Sigmoid colon (tissue), 6 donors: ENCODE measurements at regions not wholly inside any gene's neighbourhood (a gene's known extent, or its start where the extent isn't known, plus 50 kb on each side); places are given as distances from the start of the nearest gene placed in this dataset.

ENCODE experiments used
- DNase-seq: peaks from one replicate; pipeline ENCODE4 v3.0.0-alpha.2; 2019
- H3K27ac ChIP-seq, 4 donors: fragments of 200-600 bp; sonication (generic); one replicate each; pipeline ENCODE4 v1.5.1; 2016 to 2019; ENCODE audit warnings: mild to moderate bottlenecking in 1 of 4
- H3K27me3 ChIP-seq, 3 donors: fragments of 200-600 bp; sonication (generic); one replicate each; pipeline ENCODE4 v1.5.1; 2019; ENCODE audit warnings: mild to moderate bottlenecking in 1 of 3
- H3K36me3 ChIP-seq, 4 donors: fragments of 200-600 bp; sonication (generic); one replicate each; pipeline ENCODE4 v1.5.1; 2016 to 2019
- H3K4me1 ChIP-seq, 4 donors: fragments of 200-600 bp; sonication (generic); one replicate each; pipeline ENCODE4 v1.5.1; 2017 to 2019
- H3K4me3 ChIP-seq, 4 donors: fragments of 200-600 bp; sonication (generic); one replicate each; pipeline ENCODE4 v1.5.1; 2017 to 2019; ENCODE audit warnings: mild to moderate bottlenecking in 2 of 4, moderate library complexity in 1 of 4
- H3K9me3 ChIP-seq, 4 donors: fragments of 200-600 bp in 3 of 4; sonication (generic) in 3 of 4; one replicate each; pipeline versions ENCODE4 v1.5.1 to v1.6.1; 2013 to 2019
- CTCF ChIP-seq, 4 experiments: fragments of 450-650 bp in 3 of 4; fragments of 200-600 bp in 1 of 4; IDR thresholded peaks; one replicate each; pipeline ENCODE4 v1.5.1; 2016 to 2019; ENCODE audit warnings: antibody characterized with exemption in 4 of 4, mild to moderate bottlenecking in 3 of 4, moderate library complexity in 2 of 4
- EP300 ChIP-seq, 4 donors: sonication (generic); formaldehyde crosslinking; IDR thresholded peaks; one replicate each; pipeline ENCODE4 v1.6.1; 2017; ENCODE audit warnings: antibody characterized with exemption in 4 of 4
- POLR2A ChIP-seq, 2 donors: fragments of 450-650 bp; IDR thresholded peaks; one replicate each; pipeline ENCODE4 v1.6.1; 2016; ENCODE audit warnings: antibody characterized with exemption in 2 of 2, mild to moderate bottlenecking in 2 of 2, moderate library complexity in 2 of 2
- POLR2AphosphoS5 ChIP-seq, 4 donors: sonication (generic); formaldehyde crosslinking; IDR thresholded peaks; one replicate each; pipeline ENCODE4 v1.6.1; 2017; ENCODE audit warnings: antibody characterized with exemption in 4 of 4
- WGBS, 2 donors: extraction: QIAGEN DNeasy Blood & Tissue Kit; methylation state at CpG; one replicate each; pipeline ENCODE4 v1.1.7; 2013; 5-methylcytosine and 5-hydroxymethylcytosine counted together
- intact Hi-C: fragments of 100-400 bp; cut with DNase I; formaldehyde crosslinking; loops from one replicate; pipeline ENCODE4 v1.15.1; 2023
- donor health status: healthy with polysubstance abuse.
- donor health status: healthy.

- intact Hi-C loops = no loop called here
- Histone ChIP-seq H3K4me3 (no peak overlapping the region), H3K9me3 (no peaks in the 10 kb centered on the region), H3K27ac (no peak overlapping the region), H3K36me3 (no peaks in the 10 kb centered on the region), H3K4me1 (no peaks in the 10 kb centered on the region), H3K27me3 (no peaks in the 10 kb centered on the region)
- DNase-seq = no peak
- no peak for TF ChIP-seq POLR2A (IDR thresholded peaks at IDR 0.05)
- TF ChIP-seq CTCF (IDR thresholded peaks at IDR 0.05) = no peak
- no peak for TF ChIP-seq POLR2AphosphoS5 (IDR thresholded peaks at IDR 0.05)
- no peak for TF ChIP-seq EP300 (IDR thresholded peaks at IDR 0.05)
Observed at GRCh38 chr20:59428006-59428405, 127.6 kb downstream of the EDN3 start.

GRCh38 chr20:59428441-59429205 is 128.2 kb downstream of the EDN3 start:
- Histone ChIP-seq H3K9me3 (no peaks in the 10 kb centered on the region), H3K36me3 (no peaks in the 10 kb centered on the region), H3K4me1 (no peaks in the 10 kb centered on the region), H3K27ac (no peak overlapping the region), H3K27me3 (no peaks in the 10 kb centered on the region), H3K4me3 (no peak overlapping the region)
- intact Hi-C loops = no loop called here
- WGBS, 2 donors = 84 to 91% methylated on average over 13 of the region's 13 CpGs
- no peak for DNase-seq
- TF ChIP-seq EP300 (IDR thresholded peaks at IDR 0.05) (no peak), POLR2A (IDR thresholded peaks at IDR 0.05) (no peak), POLR2AphosphoS5 (IDR thresholded peaks at IDR 0.05) (no peak), CTCF (IDR thresholded peaks at IDR 0.05) (no peak)

- no peaks in the 10 kb centered on the region for H3K27me3 ChIP-seq
- no peaks in the 10 kb centered on the region for H3K9me3 ChIP-seq
- no peak overlapping the region for H3K4me3 ChIP-seq
- WGBS, 2 donors = 68 to 72% methylated on average over 9 of the region's 9 CpGs
- H3K4me1 ChIP-seq = no peaks in the 10 kb centered on the region
- DNase-seq = no peak
- intact Hi-C loops = no loop called here
- no peak overlapping the region for H3K27ac ChIP-seq
- H3K36me3 ChIP-seq = no peaks in the 10 kb centered on the region
- TF ChIP-seq CTCF (IDR thresholded peaks at IDR 0.05) (no peak), POLR2AphosphoS5 (IDR thresholded peaks at IDR 0.05) (no peak), EP300 (IDR thresholded peaks at IDR 0.05) (no peak), POLR2A (IDR thresholded peaks at IDR 0.05) (no peak)
Observed at GRCh38 chr20:59429396-59429795, 129.0 kb downstream of the EDN3 start.

GRCh38 chr20:59431014-59431413 is 130.6 kb downstream of the EDN3 start:
- Histone ChIP-seq H3K27me3 (peaks cover 0 to under 1% (median 0%) of the 10 kb centered on the region in 3 donors), H3K4me1 (no peaks in the 10 kb centered on the region), H3K36me3 (no peaks in the 10 kb centered on the region), H3K27ac (no peak overlapping the region), H3K4me3 (no peak overlapping the region), H3K9me3 (no peaks in the 10 kb centered on the region)
- intact Hi-C loops = no loop called here
- DNase-seq = no peak
- TF ChIP-seq POLR2AphosphoS5 (IDR thresholded peaks at IDR 0.05) (no peak), POLR2A (IDR thresholded peaks at IDR 0.05) (no peak), CTCF (IDR thresholded peaks at IDR 0.05) (no peak), EP300 (IDR thresholded peaks at IDR 0.05) (no peak)
- WGBS, 2 donors = 49 to 73% methylated on average over 2 of the region's 2 CpGs

GRCh38 chr20:59434960-59435359 is 134.5 kb downstream of the EDN3 start:
- H3K27me3 ChIP-seq = peaks cover 0 to 7% (median 0%) of the 10 kb centered on the region in 3 donors
- DNase-seq = no peak
- H3K4me3 ChIP-seq = no peak overlapping the region
- intact Hi-C loops = no loop called here
- TF ChIP-seq EP300 (IDR thresholded peaks at IDR 0.05) = no peak
- TF ChIP-seq CTCF (IDR thresholded peaks at IDR 0.05) = no peak
- TF ChIP-seq POLR2AphosphoS5 (IDR thresholded peaks at IDR 0.05) = no peak
- no peak for TF ChIP-seq POLR2A (IDR thresholded peaks at IDR 0.05)
- no peaks in the 10 kb centered on the region for H3K36me3 ChIP-seq
- WGBS, 2 donors = 55 to 59% methylated on average over 2 of the region's 2 CpGs
- no peaks in the 10 kb centered on the region for H3K9me3 ChIP-seq
- H3K27ac ChIP-seq = no peak overlapping the region
- H3K4me1 ChIP-seq = no peaks in the 10 kb centered on the region
